ENCODE measurements at regions not wholly inside any gene's neighbourhood (a gene's known extent, or its start where the extent isn't known, plus 50 kb on each side); places are given as distances from the start of the nearest gene placed in this dataset.

- no peak for TF ChIP-seq CTCF (IDR thresholded peaks at IDR 0.05; ENCODE audit: control extremely low read depth, extremely low read depth, low read depth, missing control alignments)
- CTCF ChIA-PET = no interaction called here
These were observed 291.9 kb upstream of the PITX2 start for GRCh38 chr4:110914791-110915190.

GRCh38 chr4:110915301-110915700 is 292.4 kb upstream of the PITX2 start:
- DNase-seq (ENCODE audit: extremely low spot score) = no peak
- no peak for TF ChIP-seq CTCF (IDR thresholded peaks at IDR 0.05; ENCODE audit: control extremely low read depth, extremely low read depth, low read depth, missing control alignments)
- ChIA-PET POLR2A (no interaction called here), CTCF (no interaction called here)

More at GRCh38 chr4:110914791-110915190, 291.9 kb upstream of the PITX2 start:
- no peak for DNase-seq (ENCODE audit: extremely low spot score)
- POLR2A ChIA-PET = no interaction called here

GRCh38 chr4:110916505-110916904 is 293.6 kb upstream of the PITX2 start:
- TF ChIP-seq CTCF (IDR thresholded peaks at IDR 0.05; ENCODE audit: control extremely low read depth, extremely low read depth, low read depth, missing control alignments) = no peak
- ChIA-PET POLR2A (no interaction called here), CTCF (no interaction called here)
- no peak for DNase-seq (ENCODE audit: extremely low spot score)

- TF ChIP-seq CTCF (IDR thresholded peaks at IDR 0.05; ENCODE audit: control extremely low read depth, extremely low read depth, low read depth, missing control alignments) = no peak
- ChIA-PET POLR2A (no interaction called here), CTCF (no interaction called here)
These were observed 295.0 kb upstream of the PITX2 start for GRCh38 chr4:110917835-110918234.

GRCh38 chr4:110920990-110921389 is 298.1 kb upstream of the PITX2 start:
- ChIA-PET POLR2A (no interaction called here), CTCF (no interaction called here)
- no peak for DNase-seq (ENCODE audit: extremely low spot score)
- TF ChIP-seq CTCF (IDR thresholded peaks at IDR 0.05; ENCODE audit: control extremely low read depth, extremely low read depth, low read depth, missing control alignments) = no peak

More at GRCh38 chr4:110917835-110918234, 295.0 kb upstream of the PITX2 start:
- DNase-seq (ENCODE audit: extremely low spot score) = no peak

GRCh38 chr4:110924761-110925160 is 301.9 kb upstream of the PITX2 start:
- POLR2A ChIA-PET = no interaction called here
- DNase-seq (ENCODE audit: extremely low spot score) = no peak
- TF ChIP-seq CTCF (IDR thresholded peaks at IDR 0.05; ENCODE audit: control extremely low read depth, extremely low read depth, low read depth, missing control alignments) = no peak
- CTCF ChIA-PET = no interaction called here

- CTCF ChIA-PET = interaction anchor here (1.5 kb wide), 1 partner anchor 12 kb away, joined by 3 read pairs; no protein-coding TSS in a partner anchor
- no peak for DNase-seq (ENCODE audit: extremely low spot score)
- POLR2A ChIA-PET = no interaction called here
- no peak for TF ChIP-seq CTCF (IDR thresholded peaks at IDR 0.05; ENCODE audit: control extremely low read depth, extremely low read depth, low read depth, missing control alignments)
These were observed 304.0 kb upstream of the PITX2 start for GRCh38 chr4:110926841-110927400.
